Astrocyte of the cerebellum (primary cell): ENCODE measurements at regions not wholly inside any gene's neighbourhood (a gene's known extent, or its start where the extent isn't known, plus 50 kb on each side); places are given as distances from the start of the nearest gene placed in this dataset.
"Not testable (repeated sequence)": the region's sequence is repeated elsewhere in the genome, so short reads cannot be mapped to it uniquely, and the experiment has no call there.

ENCODE experiments used
- DNase-seq: peaks from one replicate; pipeline ENCODE4 v3.0.0-alpha.2; 2011; ENCODE audit warnings: low read depth
- H3K4me3 ChIP-seq: 2 replicates; pipeline ENCODE4 v1.5.1; 2011; ENCODE audit warnings: mild to moderate bottlenecking, low read depth, low read length, moderate library complexity
- in situ Hi-C: cut with HindIII; loops from 2 replicates; pipeline ENCODE4 v1.10.0; 2017; ENCODE audit warnings: low sequenced_read_pairs
- TF ChIP-seq, protein P1 (sequence below): IDR thresholded peaks from 2 replicates; pipeline ENCODE4 v1.5.1; 2012; ENCODE audit warnings: low read length, low read depth, moderate library complexity, mild to moderate bottlenecking; ENCODE audit errors: missing control alignments

DNA sequence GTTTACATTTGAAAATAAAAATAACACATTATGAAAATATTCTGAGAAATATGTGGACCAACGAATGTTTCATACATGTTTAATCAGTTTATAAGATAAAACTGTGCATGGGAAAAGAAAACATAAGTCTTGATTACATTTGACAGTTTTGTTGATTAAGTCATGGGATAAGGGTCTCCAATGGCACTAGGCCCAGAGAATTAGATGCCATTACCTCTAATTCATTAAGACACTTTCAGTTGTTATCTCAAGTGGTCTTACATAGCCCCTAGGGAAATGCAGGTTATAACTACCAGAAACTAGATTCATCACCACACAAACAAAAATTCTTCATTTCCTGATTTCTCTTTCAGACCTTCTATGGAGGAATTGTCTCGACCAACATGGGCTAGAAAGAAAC is 300.8 kb downstream of the PCDH7 start:
- DNase-seq, result no peak
- in situ Hi-C loops, result no loop called here
- H3K4me3 ChIP-seq, result no peak overlapping the region
- TF ChIP-seq, protein P1, sequence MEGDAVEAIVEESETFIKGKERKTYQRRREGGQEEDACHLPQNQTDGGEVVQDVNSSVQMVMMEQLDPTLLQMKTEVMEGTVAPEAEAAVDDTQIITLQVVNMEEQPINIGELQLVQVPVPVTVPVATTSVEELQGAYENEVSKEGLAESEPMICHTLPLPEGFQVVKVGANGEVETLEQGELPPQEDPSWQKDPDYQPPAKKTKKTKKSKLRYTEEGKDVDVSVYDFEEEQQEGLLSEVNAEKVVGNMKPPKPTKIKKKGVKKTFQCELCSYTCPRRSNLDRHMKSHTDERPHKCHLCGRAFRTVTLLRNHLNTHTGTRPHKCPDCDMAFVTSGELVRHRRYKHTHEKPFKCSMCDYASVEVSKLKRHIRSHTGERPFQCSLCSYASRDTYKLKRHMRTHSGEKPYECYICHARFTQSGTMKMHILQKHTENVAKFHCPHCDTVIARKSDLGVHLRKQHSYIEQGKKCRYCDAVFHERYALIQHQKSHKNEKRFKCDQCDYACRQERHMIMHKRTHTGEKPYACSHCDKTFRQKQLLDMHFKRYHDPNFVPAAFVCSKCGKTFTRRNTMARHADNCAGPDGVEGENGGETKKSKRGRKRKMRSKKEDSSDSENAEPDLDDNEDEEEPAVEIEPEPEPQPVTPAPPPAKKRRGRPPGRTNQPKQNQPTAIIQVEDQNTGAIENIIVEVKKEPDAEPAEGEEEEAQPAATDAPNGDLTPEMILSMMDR, result no peak

GRCh38 chr4:31022702-31023101 is 302.5 kb downstream of the PCDH7 start:
- H3K4me3 ChIP-seq, result no peak overlapping the region
- in situ Hi-C loops, result no loop called here
- no peak for DNase-seq
- TF ChIP-seq, protein P1, result no peak

GRCh38 chr4:31023109-31023508 is 302.9 kb downstream of the PCDH7 start:
- no peak overlapping the region for H3K4me3 ChIP-seq
- DNase-seq, result no peak
- in situ Hi-C loops, result no loop called here
- TF ChIP-seq, protein P1, result no peak

DNA sequence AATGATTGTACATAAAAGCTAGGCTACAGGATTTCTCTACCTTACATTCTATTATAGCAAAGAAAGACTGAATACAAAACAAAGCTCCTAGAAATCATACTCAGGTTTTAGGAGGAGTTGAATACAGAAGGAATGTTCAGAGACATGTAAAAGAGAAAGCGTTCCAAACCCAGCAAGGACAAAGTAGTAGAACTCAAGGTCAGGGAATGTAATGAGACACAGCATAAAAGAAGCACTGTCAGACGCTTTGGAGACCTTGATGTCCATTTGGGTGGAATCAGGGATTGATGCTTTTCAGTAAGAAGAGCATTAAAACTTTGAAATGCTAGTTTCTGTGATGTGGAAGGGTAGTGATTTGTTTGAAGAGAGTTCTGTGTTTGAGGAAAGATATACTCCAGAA is 303.6 kb downstream of the PCDH7 start:
- H3K4me3 ChIP-seq, result no peak overlapping the region
- in situ Hi-C loops, result no loop called here
- no peak for DNase-seq
- TF ChIP-seq, protein P1, result no peak

DNA sequence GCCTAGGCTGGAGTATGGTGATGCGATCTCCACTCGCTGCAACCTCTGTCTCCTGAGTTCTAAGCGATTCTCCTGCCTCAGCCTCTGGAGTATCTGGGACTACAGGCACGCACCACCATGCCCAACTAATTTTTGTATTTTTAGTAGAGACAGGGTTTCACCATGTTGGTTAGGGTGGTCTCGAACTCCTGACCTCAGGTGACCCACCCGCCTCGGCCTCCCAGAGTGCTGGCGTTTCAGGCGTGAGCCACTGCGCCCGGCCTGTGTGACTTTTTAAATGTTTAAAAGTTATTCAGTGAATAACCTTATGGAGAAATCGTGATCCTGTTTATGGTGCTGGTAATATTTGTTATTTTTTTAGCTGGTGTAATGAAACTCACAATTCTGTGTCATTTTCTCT is 304.6 kb downstream of the PCDH7 start:
- in situ Hi-C loops, H3K4me3 ChIP-seq, DNase-seq: not testable (repeated sequence)

DNA sequence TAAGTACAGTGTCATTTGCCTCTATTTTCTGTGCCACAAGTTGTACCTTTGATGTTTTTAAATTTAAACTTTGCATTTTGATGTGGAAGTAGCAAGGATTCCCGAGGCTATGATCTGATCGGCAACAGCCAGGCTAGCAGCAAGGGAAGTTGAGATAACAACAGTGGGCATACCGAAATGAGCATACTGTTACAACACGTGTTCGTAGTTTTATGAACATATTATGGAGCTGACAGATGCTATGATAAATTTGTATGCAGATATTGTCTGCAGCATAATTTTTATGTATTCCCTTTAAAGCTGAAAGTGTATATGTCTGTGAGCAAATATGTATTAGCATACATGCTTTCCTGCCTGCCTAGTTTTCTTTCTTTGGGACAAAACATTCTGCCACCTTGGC is 306.1 kb downstream of the PCDH7 start:
- TF ChIP-seq, protein P1, result no peak
- H3K4me3 ChIP-seq, result no peak overlapping the region
- in situ Hi-C loops, result no loop called here
- no peak for DNase-seq

GRCh38 chr4:31034550-31034949 is 314.4 kb downstream of the PCDH7 start:
- TF ChIP-seq, protein P1, result no peak
- no peak overlapping the region for H3K4me3 ChIP-seq
- in situ Hi-C loops, result no loop called here
- no peak for DNase-seq
